DLD1 (cell line): ENCODE measurements at regions not wholly inside any gene's neighbourhood (a gene's known extent, or its start where the extent isn't known, plus 50 kb on each side); places are given as distances from the start of the nearest gene placed in this dataset.

Experiments
- in situ Hi-C: cut with HindIII; loops from 2 replicates; pipeline ENCODE4 v1.10.0; 2017; ENCODE audit warnings: low sequenced_read_pairs

GRCh38 chr18:10056506-10056905, 142.7 kb downstream of the VAPA start:
- in situ Hi-C loops = no loop called here

- in situ Hi-C loops = no loop called here
These were observed 143.6 kb downstream of the VAPA start for GRCh38 chr18:10057401-10057893.

- in situ Hi-C loops = no loop called here
These were observed 144.3 kb downstream of the VAPA start for GRCh38 chr18:10057894-10058791.

GRCh38 chr18:10059610-10060468, 146.0 kb downstream of the VAPA start:
- in situ Hi-C loops = no loop called here

GRCh38 chr18:10060469-10060782, 146.6 kb downstream of the VAPA start:
- in situ Hi-C loops = no loop called here

- in situ Hi-C loops = no loop called here
These were observed 147.0 kb downstream of the VAPA start for GRCh38 chr18:10060841-10061240.

GRCh38 chr18:10061566-10062140, 147.8 kb downstream of the VAPA start:
- in situ Hi-C loops = no loop called here

- in situ Hi-C loops = no loop called here
These were observed 148.8 kb downstream of the VAPA start for GRCh38 chr18:10062302-10063300.

DNA sequence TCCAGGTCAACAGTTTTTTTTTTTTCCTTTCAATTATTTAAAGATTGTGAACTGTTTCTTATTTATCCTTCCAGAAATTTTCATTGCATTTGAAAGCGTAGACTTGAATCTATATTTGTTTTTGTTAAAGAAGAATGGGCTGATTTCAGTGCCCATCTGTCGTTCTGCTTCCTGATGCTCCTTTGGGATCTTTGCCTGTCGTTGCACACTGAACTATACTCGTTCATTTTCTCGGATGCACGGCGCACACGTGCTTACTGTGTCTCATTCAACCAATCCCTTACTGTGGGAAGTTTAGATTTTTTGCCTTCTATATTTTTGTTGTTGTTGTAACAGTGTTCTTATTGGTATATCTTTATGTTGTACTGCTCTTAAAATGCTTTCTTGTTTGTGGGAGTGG, 149.7 kb downstream of the VAPA start:
- in situ Hi-C loops = no loop called here

GRCh38 chr18:10064267-10064666, 150.5 kb downstream of the VAPA start:
- in situ Hi-C loops = no loop called here

DNA sequence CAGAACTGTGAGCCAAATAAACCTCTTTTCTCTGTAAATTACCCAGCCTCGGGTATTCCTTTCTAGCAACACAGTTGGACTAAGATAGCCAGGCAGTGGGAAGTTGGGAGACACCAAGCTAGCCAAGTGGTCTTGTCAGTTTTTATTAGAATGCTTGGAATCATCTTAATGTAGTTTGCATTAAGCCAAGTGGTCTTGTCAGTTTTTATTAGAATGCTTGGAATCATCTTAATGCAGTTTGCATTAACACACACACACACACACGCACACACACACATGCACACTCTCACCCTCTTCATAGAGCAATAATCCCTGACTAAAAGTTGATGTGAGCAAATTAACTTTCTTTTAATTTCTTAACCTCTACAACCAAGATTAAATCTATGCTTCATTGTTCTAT, 151.5 kb downstream of the VAPA start:
- in situ Hi-C loops = no loop called here

GRCh38 chr18:10067670-10068659, 154.1 kb downstream of the VAPA start:
- in situ Hi-C loops = no loop called here

DNA sequence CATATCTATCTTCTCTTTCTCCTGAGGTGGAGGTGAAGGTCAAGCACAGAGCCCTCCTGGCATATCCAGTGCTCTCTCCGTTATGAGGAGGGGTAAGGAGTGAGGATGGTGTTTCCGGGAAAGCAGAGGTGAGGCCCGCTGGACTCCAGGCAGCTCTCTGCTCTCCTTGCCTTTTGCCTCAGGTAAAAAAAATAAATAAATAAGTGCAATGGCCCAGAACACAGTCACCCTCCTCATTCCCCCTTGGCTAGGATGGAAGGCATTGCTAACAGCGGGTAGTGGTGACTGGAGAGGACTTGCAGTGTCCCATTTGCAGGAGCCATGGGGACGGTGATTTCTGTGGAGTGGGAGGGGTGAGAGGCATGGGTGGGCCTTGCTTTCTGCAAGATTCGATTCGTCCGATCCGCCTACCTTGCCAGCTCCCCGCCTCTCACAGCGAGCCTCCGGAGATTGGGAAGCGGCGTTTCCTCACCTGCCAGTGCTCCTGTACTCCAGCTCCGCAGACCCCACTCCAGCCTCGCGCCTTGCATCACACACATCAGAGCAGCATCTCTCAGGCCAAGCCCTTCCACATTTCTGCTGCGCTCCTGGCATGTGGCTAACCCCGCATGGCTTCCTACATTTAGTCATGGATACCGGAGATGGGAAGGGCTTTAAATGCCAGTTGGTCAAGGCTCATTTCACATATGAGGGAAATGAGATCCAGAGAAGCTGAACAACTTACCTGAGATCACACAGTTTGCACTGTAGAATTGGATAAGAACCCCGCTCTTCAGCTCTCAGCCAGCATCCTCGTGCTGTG, 155.2 kb downstream of the VAPA start:
- in situ Hi-C loops = no loop called here

GRCh38 chr18:10070561-10071000, 156.8 kb downstream of the VAPA start:
- in situ Hi-C loops = no loop called here

GRCh38 chr18:10072671-10073175, 158.9 kb downstream of the VAPA start:
- in situ Hi-C loops = no loop called here

DNA sequence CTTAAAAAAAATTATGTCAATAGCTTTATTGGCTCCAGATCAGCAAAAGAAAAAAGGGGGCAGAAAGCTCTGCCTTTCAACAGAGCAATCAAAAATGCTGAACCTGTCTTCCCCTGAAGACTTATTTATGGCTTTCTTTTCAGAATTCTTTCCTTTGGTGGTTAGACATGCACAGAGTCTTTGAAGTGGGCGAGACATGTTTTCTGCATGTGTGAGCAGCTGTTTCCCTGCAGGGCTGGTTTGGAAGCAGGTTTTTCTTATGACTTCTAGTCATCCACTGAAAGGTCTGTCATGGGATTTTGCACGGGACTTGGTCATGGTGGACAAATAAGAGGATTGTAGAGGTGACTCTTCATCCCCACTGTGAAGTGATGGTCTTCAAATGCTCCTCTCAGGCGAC, 160.3 kb downstream of the VAPA start:
- in situ Hi-C loops = no loop called here

- in situ Hi-C loops = no loop called here
These were observed 160.9 kb downstream of the VAPA start for GRCh38 chr18:10074728-10075127.

DNA sequence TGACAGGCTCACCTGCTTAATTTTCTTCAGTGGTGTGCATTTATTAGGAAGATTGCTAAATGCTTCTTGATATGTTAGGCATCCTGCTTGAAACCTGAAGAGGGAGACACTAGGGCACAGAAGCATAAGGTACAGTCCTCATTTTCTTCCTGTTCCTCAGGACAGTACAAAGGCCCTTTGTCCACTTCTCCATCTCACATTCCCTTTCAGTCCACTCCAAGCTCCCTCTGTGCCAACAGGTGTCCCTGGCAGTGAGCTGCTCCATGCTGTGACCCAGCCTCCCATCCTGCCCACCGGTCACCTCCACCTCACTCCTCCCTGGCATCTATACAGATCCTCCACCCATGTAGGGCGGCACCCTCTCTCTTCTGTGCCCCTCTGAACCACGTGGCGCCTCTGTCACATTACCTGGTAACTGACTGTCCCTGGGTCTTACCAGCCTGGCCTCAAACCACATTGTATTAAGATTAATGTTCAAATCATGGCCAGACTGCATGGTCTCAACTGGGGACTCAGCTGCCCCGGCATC, 162.8 kb downstream of the VAPA start:
- in situ Hi-C loops = no loop called here
